Activated CD8-positive, alpha-beta T cell treated with anti-CD3 and anti-CD28 coated beads for 36 hours (primary cell): ENCODE measurements at regions not wholly inside any gene's neighbourhood (a gene's known extent, or its start where the extent isn't known, plus 50 kb on each side); places are given as distances from the start of the nearest gene placed in this dataset.

Source experiments
- ATAC-seq: fragments of 200-7000 bp; cut with Tn5 transposase; one replicate; pipeline ENCODE4 v1.10.0; 2021; ENCODE audit warnings: mild to moderate bottlenecking, moderate library complexity
- CTCF ChIA-PET: fragments of 350-600 bp; sonication (Branson Sonifier 250); formaldehyde crosslinking; loops from one replicate; lab custom pipeline; 2021; ENCODE audit warnings: antibody characterized with exemption; lab: Charles Lee
- POLR2A ChIA-PET: fragments of 350-600 bp; sonication (Branson Sonifier 250); formaldehyde crosslinking; loops from one replicate; lab custom pipeline; 2021; ENCODE audit warnings: antibody characterized with exemption; lab: Charles Lee
- DNase-seq: peaks from one replicate; pipeline ENCODE4 v3.0.0-alpha.2; 2020
- H3K27ac Mint-ChIP-seq: one replicate; pipeline ENCODE4 v1.8.0; 2021; ENCODE audit warnings: mild to moderate bottlenecking, mixed read lengths
- H3K27me3 Mint-ChIP-seq: one replicate; pipeline ENCODE4 v1.8.0; 2021; ENCODE audit warnings: mixed read lengths
- H3K36me3 Mint-ChIP-seq: one replicate; pipeline ENCODE4 v1.8.0; 2021; ENCODE audit warnings: low read depth, mixed read lengths
- H3K4me1 Mint-ChIP-seq: one replicate; pipeline ENCODE4 v1.8.0; 2021; ENCODE audit warnings: low read depth, mixed read lengths
- H3K4me3 Mint-ChIP-seq: one replicate; pipeline ENCODE4 v1.8.0; 2021; ENCODE audit warnings: mild to moderate bottlenecking, moderate library complexity, mixed read lengths
- H3K9me3 Mint-ChIP-seq: one replicate; pipeline ENCODE4 v1.8.0; 2021; ENCODE audit warnings: mixed read lengths
- CTCF ChIP-seq: fragments of 200-600 bp; IDR thresholded peaks from one replicate; pipeline ENCODE4 v1.8.0; 2022; ENCODE audit warnings: antibody characterized with exemption, mild to moderate bottlenecking
- intact Hi-C: fragments of 100-400 bp; cut with micrococcal nuclease; formaldehyde crosslinking; loops from one replicate; pipeline ENCODE4 v1.10.0; 2022

GRCh38 chr16:85372627-85373372 lies 240.3 kb upstream of the GSE1 start:
- intact Hi-C loops, result no loop called here
- DNase-seq (peak; percentile 74), ATAC-seq (peak; percentile 88)
- ChIA-PET CTCF (interaction anchor here (0.7 to 1.2 kb wide), 2 partner anchors 35 to 345 kb away, joined by 3 read pairs; no protein-coding TSS in a partner anchor), POLR2A (no interaction called here)
- no peak overlapping the region for H3K27ac Mint-ChIP-seq
- H3K36me3 Mint-ChIP-seq, result no peaks in the 10 kb centered on the region
- H3K9me3 Mint-ChIP-seq, result no peaks in the 10 kb centered on the region
- no peak overlapping the region for H3K4me3 Mint-ChIP-seq
- no peak for TF ChIP-seq CTCF
- H3K4me1 Mint-ChIP-seq, result peaks cover 10% of the 10 kb centered on the region
- no peaks in the 10 kb centered on the region for H3K27me3 Mint-ChIP-seq

DNA sequence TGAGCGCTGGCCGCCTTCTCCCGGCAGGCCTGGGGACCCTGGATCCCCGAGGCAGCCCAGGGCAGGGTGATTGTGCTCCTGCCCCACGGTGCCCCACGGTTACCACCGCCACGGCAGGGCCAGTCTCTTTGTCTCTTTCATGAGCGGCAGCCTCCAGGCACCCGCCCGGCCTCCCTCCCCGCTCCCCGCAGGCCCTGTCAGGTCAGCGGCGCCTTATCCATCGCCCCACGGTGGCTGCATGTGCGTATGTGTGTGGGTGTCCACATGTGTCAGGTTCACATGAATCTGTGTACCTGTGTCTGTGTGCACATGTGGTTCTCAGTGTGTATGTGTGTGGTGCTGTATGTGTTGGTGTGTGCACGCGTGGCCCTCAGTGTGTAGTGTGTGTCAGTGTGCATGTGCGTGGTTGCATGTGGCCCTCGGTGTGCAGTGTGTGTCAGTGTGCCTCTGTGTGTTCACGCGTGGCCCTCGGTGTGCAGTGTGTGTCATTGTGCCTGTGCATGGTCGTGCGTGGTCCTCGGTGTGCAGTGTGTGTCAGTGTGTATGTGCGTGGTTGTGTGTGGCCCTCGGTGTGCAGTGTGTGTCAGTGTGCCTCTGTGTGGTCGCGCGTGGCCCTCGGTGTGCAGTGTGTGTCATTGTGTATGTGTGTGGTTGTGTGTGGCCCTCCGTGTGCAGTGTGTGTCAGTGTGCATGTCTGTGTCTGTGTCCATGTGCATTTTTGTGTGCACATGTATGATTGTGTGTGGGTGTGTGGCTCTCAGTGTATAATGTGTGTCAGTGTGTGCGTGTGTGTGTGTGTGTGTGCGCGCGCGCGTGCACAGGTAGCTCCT lies 239.2 kb upstream of the GSE1 start:
- H3K4me3 Mint-ChIP-seq, result no peak overlapping the region
- intact Hi-C loops, result no loop called here
- H3K36me3 Mint-ChIP-seq, result no peaks in the 10 kb centered on the region
- H3K27ac Mint-ChIP-seq, result peak overlapping the region; percentile 22
- ChIA-PET POLR2A (no interaction called here), CTCF (no interaction called here)
- peaks cover 4% of the 10 kb centered on the region for H3K27me3 Mint-ChIP-seq
- no peaks in the 10 kb centered on the region for H3K9me3 Mint-ChIP-seq
- no peak for DNase-seq
- no peak for TF ChIP-seq CTCF
- no peak for ATAC-seq
- H3K4me1 Mint-ChIP-seq, result peaks cover 10% of the 10 kb centered on the region

DNA sequence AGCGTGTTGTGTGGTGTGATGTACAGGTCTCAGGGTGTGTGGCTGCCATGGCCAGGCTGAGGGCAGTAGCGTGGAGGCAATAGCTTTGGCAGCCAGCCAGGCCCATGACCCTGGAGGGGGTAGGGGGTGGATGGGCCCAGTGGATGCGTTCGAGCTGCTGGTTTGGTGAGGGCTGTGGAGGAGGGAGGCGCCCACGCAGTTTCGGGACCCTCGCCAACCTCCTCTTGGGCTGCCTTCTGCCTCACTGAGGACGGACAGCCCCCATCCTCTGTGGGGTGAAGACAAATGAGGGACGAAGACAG lies 238.6 kb upstream of the GSE1 start:
- Mint-ChIP-seq H3K27ac (no peak overlapping the region), H3K27me3 (peaks cover 4% of the 10 kb centered on the region), H3K9me3 (no peaks in the 10 kb centered on the region), H3K4me3 (no peak overlapping the region), H3K36me3 (no peaks in the 10 kb centered on the region), H3K4me1 (peaks cover 10% of the 10 kb centered on the region)
- ChIA-PET POLR2A (no interaction called here), CTCF (no interaction called here)
- DNase-seq (no peak), ATAC-seq (no peak)
- intact Hi-C loops, result no loop called here
- no peak for TF ChIP-seq CTCF

DNA sequence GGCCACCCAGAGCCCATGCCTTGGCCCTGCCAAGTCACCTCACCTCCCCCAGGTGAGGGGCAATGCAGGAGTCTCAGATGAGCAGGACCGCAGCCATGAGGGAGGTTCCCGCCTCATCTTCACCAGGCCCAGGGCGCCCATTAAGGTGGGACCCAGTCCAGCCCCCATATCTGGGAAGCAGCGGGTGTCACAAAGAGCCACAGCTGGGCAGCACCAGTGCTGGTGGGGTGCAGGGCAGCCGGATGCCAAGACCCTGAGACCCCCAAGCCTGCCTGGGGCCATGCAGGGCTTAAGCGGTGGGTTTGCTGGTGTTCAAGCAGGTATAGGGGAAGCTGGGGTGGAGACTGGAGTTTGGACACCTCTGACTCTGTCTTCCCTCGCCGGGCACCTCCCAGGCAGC lies 237.8 kb upstream of the GSE1 start:
- no peak overlapping the region for H3K27ac Mint-ChIP-seq
- no peaks in the 10 kb centered on the region for H3K9me3 Mint-ChIP-seq
- no peak overlapping the region for H3K4me3 Mint-ChIP-seq
- ChIA-PET CTCF (interaction anchor here (1.1 to 1.8 kb wide), 3 partner anchors 18 to 342 kb away, joined by 3 to 6 read pairs (median 4); no protein-coding TSS in a partner anchor), POLR2A (no interaction called here)
- peaks cover 4% of the 10 kb centered on the region for H3K27me3 Mint-ChIP-seq
- H3K4me1 Mint-ChIP-seq, result peaks cover 10% of the 10 kb centered on the region
- intact Hi-C loops, result no loop called here
- ATAC-seq (no peak), DNase-seq (no peak)
- H3K36me3 Mint-ChIP-seq, result no peaks in the 10 kb centered on the region
- no peak for TF ChIP-seq CTCF
